CD14-positive monocyte (primary cell): ENCODE measurements at regions not wholly inside any gene's neighbourhood (a gene's known extent, or its start where the extent isn't known, plus 50 kb on each side); places are given as distances from the start of the nearest gene placed in this dataset.

Experiments used
- DNase-seq, 3 donors: peaks; one replicate each; pipeline ENCODE4 v3.0.0-alpha.2; 2011 to 2022
- H2AFZ ChIP-seq: 2 replicates; pipeline ENCODE4 v1.6.0; 2012; ENCODE audit warnings: mild to moderate bottlenecking, low read depth, low read length, inconsistent platforms; ENCODE audit not compliant: insufficient read depth, poor library complexity, severe bottlenecking
- H3K27ac ChIP-seq, 2 donors: 1 replicate in 1 of 2; 2 replicates in 1 of 2; pipeline ENCODE4 v1.5.1; 2012 to 2013; ENCODE audit warnings: low read length in 2 of 2, control low read depth in 1 of 2, inconsistent platforms in 1 of 2, low read depth in 1 of 2, mild to moderate bottlenecking in 1 of 2
- H3K27me3 ChIP-seq, 2 donors: one replicate each; pipeline versions ENCODE4 v1.6.0 to v1.6.1; 2011 to 2013; ENCODE audit warnings: low read length in 2 of 2; ENCODE audit not compliant: control insufficient read depth in 2 of 2, insufficient read depth in 2 of 2
- H3K36me3 ChIP-seq, 2 donors: replicated peaks in 1 of 2; 1 replicate in 1 of 2; 2 replicates in 1 of 2; pipeline versions ENCODE4 v1.5.1 to v1.6.1; 2012 to 2013; ENCODE audit warnings: low read length in 2 of 2, control low read depth in 1 of 2, inconsistent platforms in 1 of 2, mild to moderate bottlenecking in 1 of 2; ENCODE audit not compliant: insufficient read depth in 2 of 2, control insufficient read depth in 1 of 2
- H3K4me1 ChIP-seq, 2 donors: 1 replicate in 1 of 2; 2 replicates in 1 of 2; pipeline versions ENCODE4 v1.5.1 to v1.6.1; 2012 to 2013; ENCODE audit warnings: low read length in 2 of 2, control low read depth in 1 of 2, inconsistent platforms in 1 of 2, mild to moderate bottlenecking in 1 of 2, moderate library complexity in 1 of 2; ENCODE audit not compliant: insufficient read depth in 2 of 2, control insufficient read depth in 1 of 2
- H3K4me2 ChIP-seq: replicated peaks from 2 replicates; pipeline ENCODE3; 2012; ENCODE audit warnings: low read length, moderate library complexity, mild to moderate bottlenecking; ENCODE audit not compliant: poor library complexity, severe bottlenecking; ENCODE audit errors: extremely low read depth
- H3K4me3 ChIP-seq, 3 experiments: fragments of 200-600 bp in 1 of 3; sonication (generic) in 1 of 3; replicated peaks in 1 of 3; 1 replicate in 2 of 3; 2 replicates in 1 of 3; pipeline ENCODE4 v1.5.1; 2011 to 2013; ENCODE audit warnings: low read length in 3 of 3, mild to moderate bottlenecking in 3 of 3, control low read depth in 2 of 3, low read depth in 2 of 3, inconsistent platforms in 1 of 3, moderate library complexity in 1 of 3
- H3K79me2 ChIP-seq: 2 replicates; pipeline ENCODE4 v1.6.0; 2012; ENCODE audit warnings: mild to moderate bottlenecking, control low read depth, inconsistent platforms, low read length, moderate library complexity; ENCODE audit not compliant: insufficient read depth
- H3K9ac ChIP-seq: 2 replicates; pipeline ENCODE4 v1.6.0; 2017; ENCODE audit warnings: low read length, mild to moderate bottlenecking; ENCODE audit not compliant: insufficient read depth, poor library complexity, severe bottlenecking
- H3K9me3 ChIP-seq, 2 donors: replicated peaks in 1 of 2; 1 replicate in 1 of 2; 2 replicates in 1 of 2; pipeline versions ENCODE4 v1.5.1 to v1.6.1; 2012 to 2013; ENCODE audit warnings: low read length in 2 of 2, control low read depth in 1 of 2; ENCODE audit not compliant: control insufficient read depth in 1 of 2, insufficient read depth in 1 of 2
- H4K20me1 ChIP-seq: 2 replicates; pipeline ENCODE4 v1.6.0; 2012; ENCODE audit warnings: mild to moderate bottlenecking, low read length, control low read depth, moderate library complexity; ENCODE audit not compliant: insufficient read depth
- H3K27ac Mint-ChIP-seq, 7 donors: one replicate each; pipeline ENCODE4 v1.8.0; 2020; ENCODE audit warnings: mild to moderate bottlenecking in 7 of 7, mixed read lengths in 7 of 7, moderate library complexity in 6 of 7, inconsistent platforms in 2 of 7
- H3K27me3 Mint-ChIP-seq, 3 donors: one replicate each; pipeline ENCODE4 v1.8.0; 2021 to 2022; ENCODE audit warnings: low read depth in 3 of 3, mild to moderate bottlenecking in 3 of 3, mixed read lengths in 3 of 3, moderate library complexity in 3 of 3, inconsistent platforms in 1 of 3
- H3K36me3 Mint-ChIP-seq, 2 donors: one replicate each; pipeline ENCODE4 v1.8.0; 2020; ENCODE audit warnings: mixed read lengths in 2 of 2, inconsistent platforms in 1 of 2, mild to moderate bottlenecking in 1 of 2
- H3K4me1 Mint-ChIP-seq: one replicate; pipeline ENCODE4 v1.8.0; 2020; ENCODE audit warnings: mild to moderate bottlenecking, mixed read lengths
- H3K4me3 Mint-ChIP-seq, 2 donors: one replicate each; pipeline ENCODE4 v1.8.0; 2020; ENCODE audit warnings: mild to moderate bottlenecking in 2 of 2, mixed read lengths in 2 of 2, moderate library complexity in 1 of 2
- H3K9me3 Mint-ChIP-seq, 7 donors: one replicate each; pipeline ENCODE4 v1.8.0; 2020 to 2022; ENCODE audit warnings: mixed read lengths in 7 of 7, mild to moderate bottlenecking in 6 of 7, moderate library complexity in 6 of 7, inconsistent platforms in 2 of 7
- CTCF ChIP-seq: fragments of 200-600 bp; IDR thresholded peaks from one replicate; pipeline ENCODE4 v1.8.0; 2022; ENCODE audit warnings: antibody characterized with exemption, mild to moderate bottlenecking
- WGBS: methylation state at CpG from one replicate; pipeline ENCODE4 v1.1.5; 2013; ENCODE audit warnings: missing lambda C conversion rate; ENCODE audit not compliant: insufficient coverage; 5-methylcytosine and 5-hydroxymethylcytosine counted together
- intact Hi-C, 2 donors: fragments of 100-400 bp; cut with micrococcal nuclease; formaldehyde crosslinking; loops; one replicate each; pipeline versions ENCODE4 v1.15.0 to v1.15.1; 2023

GRCh38 chr10:37456456-37456855 lies 331.1 kb downstream of the ANKRD30A start:
- Mint-ChIP-seq H3K9me3 (peaks cover 18 to 56% (median 41%) of the 10 kb centered on the region in 7 donors), H3K36me3 (no peaks in the 10 kb centered on the region), H3K27ac (no peak overlapping the region), H3K27me3 (peaks cover 0 to 2% (median 0%) of the 10 kb centered on the region in 3 donors), H3K4me1 (no peaks in the 10 kb centered on the region), H3K4me3 (no peak overlapping the region)
- WGBS: 100% methylated on average over 1 of the region's 1 CpG
- H3K27ac ChIP-seq: no peak overlapping the region
- H3K9me3 ChIP-seq: peaks cover 57 to 68% of the 10 kb centered on the region in 2 donors
- TF ChIP-seq CTCF: no peak
- H3K4me2 ChIP-seq: no peak overlapping the region
- H3K36me3 ChIP-seq: no peaks in the 10 kb centered on the region
- H3K4me1 ChIP-seq: no peaks in the 10 kb centered on the region
- H3K9ac ChIP-seq: no peak overlapping the region
- H3K27me3 ChIP-seq: no peaks in the 10 kb centered on the region
- H2AFZ ChIP-seq: no peak overlapping the region
- intact Hi-C loops: no loop called here
- H4K20me1 ChIP-seq: no peaks in the 10 kb centered on the region
- DNase-seq: no peak
- no peaks in the 10 kb centered on the region for H3K79me2 ChIP-seq
- no peak overlapping the region for H3K4me3 ChIP-seq

- 73% methylated on average over 4 of the region's 5 CpGs for WGBS
- Mint-ChIP-seq H3K9me3 (peaks cover 6 to 39% (median 8%) of the 10 kb centered on the region in 7 donors), H3K27ac (no peak overlapping the region), H3K27me3 (peaks cover 0 to 1% (median 1%) of the 10 kb centered on the region in 3 donors), H3K36me3 (no peaks in the 10 kb centered on the region), H3K4me3 (no peak overlapping the region), H3K4me1 (no peaks in the 10 kb centered on the region)
- Histone ChIP-seq H3K4me3 (no peak overlapping the region), H3K79me2 (no peaks in the 10 kb centered on the region), H4K20me1 (no peaks in the 10 kb centered on the region), H3K4me2 (no peak overlapping the region), H3K36me3 (no peaks in the 10 kb centered on the region), H3K27me3 (no peaks in the 10 kb centered on the region), H3K27ac (no peak overlapping the region), H3K9me3 (peaks cover 17 to 23% of the 10 kb centered on the region in 2 donors), H3K4me1 (no peaks in the 10 kb centered on the region), H3K9ac (no peak overlapping the region), H2AFZ (no peak overlapping the region)
- no peak for DNase-seq
- intact Hi-C loops: no loop called here
- no peak for TF ChIP-seq CTCF
Measured at GRCh38 chr10:37448161-37448560, 322.8 kb downstream of the ANKRD30A start.
